ENCODE measurements at regions not wholly inside any gene's neighbourhood (a gene's known extent, or its start where the extent isn't known, plus 50 kb on each side); places are given as distances from the start of the nearest gene placed in this dataset. TPM values are rescaled to one million over a fixed set of nuclear protein-coding genes. Genes with fewer than 3 reads are reported as not detected.

Small RNAs in the stretch of these regions (small RNA-seq; reads per million reads assigned to genes)
- gene RNU7-120P = not detected

All from occipital lobe (tissue), 1 donor.